ENCODE measurements at regions not wholly inside any gene's neighbourhood (a gene's known extent, or its start where the extent isn't known, plus 50 kb on each side); places are given as distances from the start of the nearest gene placed in this dataset.
"Not testable (repeated sequence)": the region's sequence is repeated elsewhere in the genome, so short reads cannot be mapped to it uniquely, and the experiment has no call there.

GRCh38 chr6:115582386-115582785 lies 478.3 kb downstream of the FRK start:
- Histone ChIP-seq H3K27ac (no peak overlapping the region), H3K4me1 (no peaks in the 10 kb centered on the region), H3K36me3 (no peaks in the 10 kb centered on the region), H3K4me3 (no peak overlapping the region), H3K27me3 (replicated peaks in 1 of 7) (no peaks in the 10 kb centered on the region), H3K9me3 (peaks cover 0 to 12% (median 0%) of the 10 kb centered on the region in 8 donors)
- WGBS, 5 donors: 79 to 93% (median 89%) methylated on average over 2 of the region's 2 CpGs
- DNase-seq: no peak
- intact Hi-C loops (cut with DNase I; ENCODE audit: low total_unique reads): no loop called here
- no peak for TF ChIP-seq POLR2AphosphoS5 (IDR thresholded peaks at IDR 0.05)
- no peak for TF ChIP-seq CTCF (IDR thresholded peaks at IDR 0.05 in 8 of 11, conservative IDR thresholded peaks at IDR 0.05 in 3 of 11)
- TF ChIP-seq POLR2A (IDR thresholded peaks at IDR 0.05): no peak

DNA sequence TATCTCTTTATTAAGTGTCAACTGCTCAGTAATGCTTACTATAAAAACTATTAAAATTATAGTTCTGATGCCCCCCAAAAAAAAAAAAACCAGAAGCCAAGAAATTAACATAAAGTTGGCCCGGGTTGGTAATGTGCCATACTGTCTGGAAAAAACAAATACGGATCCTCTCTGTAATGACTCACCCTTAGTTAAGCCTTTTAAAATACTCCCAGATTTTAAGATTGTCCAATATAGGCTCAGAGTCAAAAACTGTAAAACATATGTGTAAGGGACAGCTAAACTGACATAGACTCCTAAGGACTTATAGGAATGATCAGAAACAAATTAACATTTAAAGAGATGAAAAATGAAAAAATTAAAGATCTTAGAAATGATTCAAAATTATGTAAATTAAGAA lies 481.1 kb downstream of the FRK start:
- H3K4me1 ChIP-seq; H3K9me3 ChIP-seq; H3K4me3 ChIP-seq; H3K27me3 ChIP-seq (replicated peaks in 1 of 7); H3K27ac ChIP-seq; H3K36me3 ChIP-seq; intact Hi-C loops (cut with DNase I; ENCODE audit: low total_unique reads); DNase-seq: not testable (repeated sequence)
- WGBS, 5 donors: 66 to 94% (median 89%) methylated on average over 2 of the region's 2 CpGs

- WGBS, 5 donors: 46 to 93% (median 72%) methylated on average over 2 of the region's 2 CpGs
- H3K27ac ChIP-seq: no peak overlapping the region
- H3K36me3 ChIP-seq: no peaks in the 10 kb centered on the region
- no peak overlapping the region for H3K4me3 ChIP-seq
- no peak for DNase-seq
- H3K9me3 ChIP-seq: no peaks in the 10 kb centered on the region
- no peaks in the 10 kb centered on the region for H3K27me3 ChIP-seq (replicated peaks in 1 of 7)
- TF ChIP-seq POLR2AphosphoS5 (IDR thresholded peaks at IDR 0.05) (no peak), CTCF (IDR thresholded peaks at IDR 0.05 in 8 of 11, conservative IDR thresholded peaks at IDR 0.05 in 3 of 11) (no peak), POLR2A (IDR thresholded peaks at IDR 0.05) (no peak)
- H3K4me1 ChIP-seq: no peaks in the 10 kb centered on the region
- intact Hi-C loops (cut with DNase I; ENCODE audit: low total_unique reads): no loop called here
These were observed 483.4 kb downstream of the FRK start for GRCh38 chr6:115577270-115577669.

GRCh38 chr6:115575285-115575684 lies 485.4 kb downstream of the FRK start:
- H3K27ac ChIP-seq: no peak overlapping the region
- no peaks in the 10 kb centered on the region for H3K4me1 ChIP-seq
- no peak for DNase-seq
- intact Hi-C loops (cut with DNase I; ENCODE audit: low total_unique reads): no loop called here
- TF ChIP-seq CTCF (IDR thresholded peaks at IDR 0.05 in 8 of 11, conservative IDR thresholded peaks at IDR 0.05 in 3 of 11): no peak
- no peak for TF ChIP-seq POLR2AphosphoS5 (IDR thresholded peaks at IDR 0.05)
- TF ChIP-seq POLR2A (IDR thresholded peaks at IDR 0.05): no peak
- H3K9me3 ChIP-seq: peaks cover 0 to 6% (median 0%) of the 10 kb centered on the region in 8 donors
- WGBS, 5 donors: 62 to 94% (median 83%) methylated on average over 1 of the region's 1 CpG
- no peaks in the 10 kb centered on the region for H3K36me3 ChIP-seq
- H3K4me3 ChIP-seq: no peak overlapping the region
- H3K27me3 ChIP-seq (replicated peaks in 1 of 7): no peaks in the 10 kb centered on the region

- WGBS, 5 donors: 62 to 76% (median 68%) methylated on average over 2 of the region's 2 CpGs
- H3K4me1 ChIP-seq: no peaks in the 10 kb centered on the region
- H3K27me3 ChIP-seq (replicated peaks in 1 of 7): no peaks in the 10 kb centered on the region
- H3K27ac ChIP-seq: no peak overlapping the region
- H3K9me3 ChIP-seq: peaks cover 0 to 10% (median 2%) of the 10 kb centered on the region in 8 donors
- no peak for DNase-seq
- intact Hi-C loops (cut with DNase I; ENCODE audit: low total_unique reads): no loop called here
- H3K36me3 ChIP-seq: no peaks in the 10 kb centered on the region
- TF ChIP-seq POLR2A (IDR thresholded peaks at IDR 0.05) (no peak), CTCF (IDR thresholded peaks at IDR 0.05 in 8 of 11, conservative IDR thresholded peaks at IDR 0.05 in 3 of 11) (no peak), POLR2AphosphoS5 (IDR thresholded peaks at IDR 0.05) (no peak)
- no peak overlapping the region for H3K4me3 ChIP-seq
These were observed 486.8 kb downstream of the FRK start for GRCh38 chr6:115573861-115574260.
